Ureter (tissue), 1 donor: ENCODE measurements at regions not wholly inside any gene's neighbourhood (a gene's known extent, or its start where the extent isn't known, plus 50 kb on each side); places are given as distances from the start of the nearest gene placed in this dataset.
"Not testable (repeated sequence)": the region's sequence is repeated elsewhere in the genome, so short reads cannot be mapped to it uniquely, and the experiment has no call there.

Experiments
- DNase-seq: peaks from one replicate; pipeline ENCODE4 v3.0.0-alpha.2; 2020; ENCODE audit warnings: low spot score
- donor health status: DM: yes; HTN: yes; CAD: no.

GRCh38 chr4:151459375-151459774 is 50.4 kb downstream of the FHIP1A start:
- no peak for DNase-seq

DNA sequence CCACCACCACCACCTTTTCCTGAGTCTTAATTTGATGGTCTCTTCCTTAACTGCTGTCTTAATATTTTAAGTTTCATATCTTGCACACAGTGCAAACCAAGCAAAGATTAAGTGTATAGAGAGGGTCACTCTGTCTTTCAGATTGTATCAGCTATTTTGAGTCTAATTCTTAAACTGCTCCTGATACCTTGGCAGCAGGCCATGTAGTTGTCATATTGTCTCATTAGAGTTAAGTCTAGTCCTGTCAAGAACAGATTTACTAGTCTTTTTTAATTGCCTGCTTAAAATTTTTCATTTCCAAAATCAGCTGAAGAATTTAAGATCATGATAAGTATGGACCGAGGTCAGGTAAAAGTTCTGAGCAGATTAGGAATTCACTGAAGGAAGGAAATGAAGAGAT is 51.5 kb downstream of the FHIP1A start:
- no peak for DNase-seq

- no peak for DNase-seq
These were observed 53.6 kb downstream of the FHIP1A start for GRCh38 chr4:151462554-151462953.

GRCh38 chr4:151468715-151469696 is 60.0 kb downstream of the FHIP1A start:
- no peak for DNase-seq

GRCh38 chr4:151469970-151470369 is 61.0 kb downstream of the FHIP1A start:
- no peak for DNase-seq

DNA sequence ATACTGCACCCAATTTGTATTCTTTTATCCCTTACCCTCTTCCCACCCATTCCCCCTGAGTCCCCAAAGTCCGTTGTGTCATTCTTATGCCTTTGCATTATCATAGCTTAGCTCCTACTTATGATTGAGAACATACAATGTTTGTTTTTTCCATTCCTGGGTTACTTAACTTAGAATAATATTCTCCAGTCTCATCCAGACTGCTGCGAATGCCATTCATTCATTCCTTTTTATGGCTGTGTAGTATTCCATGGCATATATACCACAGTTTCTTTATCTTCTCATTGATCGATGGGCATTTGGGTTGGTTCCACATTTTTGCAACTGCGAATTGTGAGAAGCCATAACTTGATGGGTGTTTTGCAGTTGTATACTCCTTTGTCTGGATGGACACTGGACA is 62.8 kb downstream of the FHIP1A start:
- DNase-seq: no peak

DNA sequence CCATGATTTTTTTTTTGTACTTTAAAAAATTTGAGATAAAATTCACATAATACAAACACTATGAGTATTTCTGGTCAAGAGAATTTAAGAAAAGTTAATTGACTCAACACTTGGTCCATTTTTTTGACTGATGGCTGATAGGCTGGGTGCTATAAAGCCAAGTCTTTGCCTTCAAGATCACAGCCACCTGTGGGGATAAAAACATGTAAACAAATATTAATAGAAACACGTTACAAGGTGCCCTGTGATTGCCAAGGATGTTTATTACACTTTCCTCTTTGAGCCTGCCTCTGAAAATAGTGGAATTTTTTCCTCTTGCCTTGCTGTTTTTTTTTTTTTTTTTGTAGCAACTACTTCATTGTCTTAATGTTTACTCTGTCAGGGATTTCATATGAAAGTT is 63.3 kb downstream of the FHIP1A start:
- no peak for DNase-seq

DNA sequence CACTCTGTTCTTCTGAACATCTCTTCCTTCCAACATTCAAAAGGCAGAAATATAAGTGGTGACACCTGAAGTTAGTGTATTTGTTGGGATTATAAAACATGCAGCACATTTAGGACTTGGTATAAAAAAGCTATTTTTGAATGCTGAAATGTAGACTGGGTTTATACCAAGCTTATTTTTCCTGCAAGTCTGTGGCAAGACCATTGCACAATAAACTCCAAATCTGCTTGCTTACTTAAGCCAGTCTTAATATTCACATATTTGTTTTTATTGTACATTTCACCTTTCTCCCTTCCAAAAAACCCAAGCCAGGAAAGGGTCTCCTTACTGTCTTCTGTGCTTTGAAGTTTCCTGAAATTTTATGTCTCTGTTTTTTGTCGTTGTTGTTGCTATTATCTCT is 63.7 kb downstream of the FHIP1A start:
- no peak for DNase-seq

GRCh38 chr4:151473521-151474097 is 64.6 kb downstream of the FHIP1A start:
- DNase-seq: no peak

DNA sequence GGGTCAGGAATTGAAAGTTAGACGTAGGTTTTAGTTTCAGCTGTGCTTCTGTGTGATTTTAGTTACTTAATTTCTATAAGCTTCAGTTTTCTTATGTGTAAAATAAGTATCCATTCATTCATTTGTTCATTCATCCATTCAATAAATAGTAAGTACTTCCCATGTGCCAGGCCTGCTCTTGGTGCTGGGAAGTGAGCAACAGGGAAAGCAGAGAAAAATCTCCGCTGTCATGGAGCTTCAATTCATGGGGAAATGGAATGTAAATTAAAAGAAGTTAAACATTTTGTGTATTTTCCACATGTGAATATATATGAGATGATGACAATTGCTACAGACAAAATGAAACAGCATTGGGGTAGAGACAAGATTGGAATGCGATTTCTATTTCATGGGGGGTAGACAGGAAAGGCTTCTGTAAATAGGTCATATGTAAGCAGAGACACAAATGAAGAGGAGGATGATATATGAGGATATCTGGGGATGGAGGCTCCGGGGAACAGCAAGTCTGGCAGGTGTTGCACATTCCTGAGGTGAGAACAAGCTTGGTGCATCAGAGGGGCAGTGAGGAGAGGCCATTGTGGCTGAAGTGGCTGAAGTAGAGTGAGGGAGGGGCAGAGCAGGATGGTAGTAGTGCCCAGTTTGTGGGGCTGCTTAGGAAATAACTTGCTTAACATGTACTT is 66.2 kb downstream of the FHIP1A start:
- DNase-seq: no peak

DNA sequence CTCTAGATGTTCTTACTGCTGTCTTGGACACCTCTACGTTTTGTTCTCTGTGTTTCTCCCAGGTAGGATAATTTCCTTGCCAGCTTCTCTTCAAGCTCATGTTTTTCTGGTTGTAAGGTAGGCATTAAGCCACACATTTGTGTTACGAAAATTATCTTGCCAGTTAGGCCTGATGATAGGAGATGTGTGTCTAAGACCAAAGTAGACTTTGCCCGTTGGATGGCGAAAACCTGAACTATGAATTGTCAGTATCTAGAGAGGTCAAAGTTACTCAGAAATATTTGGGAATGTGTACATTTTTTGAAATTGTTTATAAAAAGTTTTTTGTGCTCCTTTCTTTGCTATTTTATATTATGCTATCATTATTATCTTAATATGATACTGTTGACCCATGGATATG is 72.8 kb downstream of the FHIP1A start:
- DNase-seq: no peak

DNA sequence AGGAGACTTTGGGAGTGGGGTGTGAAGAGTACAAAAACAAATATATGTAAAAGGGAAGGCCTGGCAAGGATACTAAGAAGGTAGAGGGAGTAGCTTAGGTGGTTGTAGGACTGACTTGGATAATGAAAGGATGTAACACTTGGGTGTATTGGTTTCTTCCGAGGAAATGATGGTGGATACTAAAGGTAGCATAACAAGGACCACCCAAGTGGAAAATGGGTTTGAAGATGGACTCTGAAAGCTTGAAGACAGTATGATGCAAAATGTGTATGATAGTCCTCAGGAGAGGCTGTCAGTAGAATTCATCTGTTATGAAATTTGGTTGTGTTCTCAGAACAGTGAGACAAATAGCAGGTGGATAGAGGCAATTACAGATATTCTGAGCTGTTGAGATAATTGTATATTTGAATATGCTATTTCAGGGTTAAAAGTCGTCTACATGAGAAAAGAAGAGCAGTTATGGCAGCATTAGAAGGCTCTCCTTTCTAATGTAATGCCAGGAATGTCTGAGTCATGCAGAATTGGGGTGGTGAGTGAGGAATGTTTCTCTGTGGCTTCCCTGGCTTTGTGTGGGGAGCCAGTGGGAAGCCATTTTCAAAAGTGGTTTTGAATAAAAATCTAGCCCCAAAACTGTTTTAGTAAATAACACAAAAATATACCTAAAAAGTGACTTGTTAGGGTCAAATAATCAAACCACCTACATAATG is 75.6 kb downstream of the FHIP1A start:
- DNase-seq: no peak

GRCh38 chr4:151485541-151486131 is 76.7 kb downstream of the FHIP1A start:
- no peak for DNase-seq

DNA sequence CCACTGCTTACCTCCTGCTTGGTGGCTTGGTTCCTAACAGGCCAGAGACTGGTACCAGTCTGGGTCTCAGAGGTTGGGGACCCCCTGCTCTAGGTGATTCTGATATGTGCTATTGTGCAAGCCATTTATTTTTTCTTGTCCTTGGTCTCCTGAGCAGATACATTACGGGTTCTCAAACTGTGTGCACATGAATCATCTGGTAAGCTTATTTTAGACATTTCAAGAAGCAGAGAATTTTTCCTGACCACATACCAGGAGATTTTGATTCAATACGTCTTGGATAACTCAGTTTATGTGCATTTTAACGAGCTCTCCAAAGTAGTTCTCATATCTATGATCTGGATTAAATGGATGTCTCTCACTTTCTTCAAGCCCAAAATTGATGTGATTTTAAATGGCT is 77.2 kb downstream of the FHIP1A start:
- DNase-seq: no peak

GRCh38 chr4:151488968-151489367 is 80.0 kb downstream of the FHIP1A start:
- DNase-seq: no peak

- DNase-seq: no peak
These were observed 80.7 kb downstream of the FHIP1A start for GRCh38 chr4:151489462-151490203.

- not testable (repeated sequence) for DNase-seq
These were observed 86.6 kb downstream of the FHIP1A start for GRCh38 chr4:151495612-151496011.

DNA sequence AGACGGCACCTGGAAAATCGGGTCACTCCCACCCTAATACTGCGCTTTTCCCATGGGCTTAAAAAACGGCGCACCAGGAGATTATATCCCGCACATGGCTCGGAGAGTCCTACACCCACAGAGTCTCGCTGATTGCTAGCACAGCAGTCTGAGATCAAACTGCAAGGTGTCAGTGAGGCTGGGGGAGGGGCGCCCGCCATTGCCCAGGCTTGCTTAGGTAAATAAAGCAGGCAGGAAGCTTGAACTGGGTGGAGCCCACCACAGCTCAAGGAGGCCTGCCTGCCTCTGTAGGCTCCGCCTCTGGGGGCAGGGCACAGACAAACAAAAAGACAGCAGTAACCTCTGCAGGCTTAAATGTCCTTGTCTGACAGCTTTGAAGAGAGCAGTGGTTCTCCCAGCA is 102.6 kb downstream of the FHIP1A start:
- not testable (repeated sequence) for DNase-seq

- DNase-seq: no peak
These were observed 108.9 kb downstream of the FHIP1A start for GRCh38 chr4:151517896-151518295.

- DNase-seq: no peak
These were observed 109.4 kb downstream of the FHIP1A start for GRCh38 chr4:151518359-151518758.
